ENCODE measurements at regions not wholly inside any gene's neighbourhood (a gene's known extent, or its start where the extent isn't known, plus 50 kb on each side); places are given as distances from the start of the nearest gene placed in this dataset.

- H3K9me3 ChIP-seq (ENCODE audit: control insufficient read depth, low read length) = no peaks in the 10 kb centered on the region
- H3K4me1 ChIP-seq (ENCODE audit: control insufficient read depth, insufficient read depth, low read length, poor library complexity, severe bottlenecking) = no peaks in the 10 kb centered on the region
- H3K27ac ChIP-seq (ENCODE audit: low read depth, low read length, severe bottlenecking) = no peak overlapping the region
- no peaks in the 10 kb centered on the region for H3K36me3 ChIP-seq (ENCODE audit: control insufficient read depth, insufficient read depth, low read length)
- WGBS, 2 experiments (ENCODE audit: insufficient coverage in 2 of 2) = 79 to 100% methylated on average over 4 of the region's 4 CpGs
- H3K4me3 ChIP-seq (ENCODE audit: extremely low read depth, insufficient read depth, low read length, poor library complexity, severe bottlenecking) = no peak overlapping the region
These were observed 350.0 kb upstream of the ERCC4 start for GRCh38 chr16:13569986-13570385.

- H3K9me3 ChIP-seq (ENCODE audit: control insufficient read depth, low read length) = no peaks in the 10 kb centered on the region
- no peaks in the 10 kb centered on the region for H3K36me3 ChIP-seq (ENCODE audit: control insufficient read depth, insufficient read depth, low read length)
- H3K4me1 ChIP-seq (ENCODE audit: control insufficient read depth, insufficient read depth, low read length, poor library complexity, severe bottlenecking) = no peaks in the 10 kb centered on the region
- WGBS, 2 experiments (ENCODE audit: insufficient coverage in 2 of 2) = 85 to 100% methylated on average over 2 to 3 of the region's 7 CpGs
- H3K27ac ChIP-seq (ENCODE audit: low read depth, low read length, severe bottlenecking) = no peak overlapping the region
- no peak overlapping the region for H3K4me3 ChIP-seq (ENCODE audit: extremely low read depth, insufficient read depth, low read length, poor library complexity, severe bottlenecking)
These were observed 348.9 kb upstream of the ERCC4 start for GRCh38 chr16:13571036-13571435.

- WGBS, 2 experiments (ENCODE audit: insufficient coverage in 2 of 2) = 80 to 90% methylated on average over 3 of the region's 3 CpGs
- H3K27ac ChIP-seq (ENCODE audit: low read depth, low read length, severe bottlenecking) = no peak overlapping the region
- H3K4me3 ChIP-seq (ENCODE audit: extremely low read depth, insufficient read depth, low read length, poor library complexity, severe bottlenecking) = no peak overlapping the region
These were observed 346.1 kb upstream of the ERCC4 start for GRCh38 chr16:13573903-13574302.

GRCh38 chr16:13586051-13586450 is 333.9 kb upstream of the ERCC4 start:
- Histone ChIP-seq H3K27ac (ENCODE audit: low read depth, low read length, severe bottlenecking) (no peak overlapping the region), H3K36me3 (ENCODE audit: control insufficient read depth, insufficient read depth, low read length) (no peaks in the 10 kb centered on the region), H3K9me3 (ENCODE audit: control insufficient read depth, low read length) (no peaks in the 10 kb centered on the region), H3K4me3 (ENCODE audit: extremely low read depth, insufficient read depth, low read length, poor library complexity, severe bottlenecking) (no peak overlapping the region), H3K4me1 (ENCODE audit: control insufficient read depth, insufficient read depth, low read length, poor library complexity, severe bottlenecking) (no peaks in the 10 kb centered on the region)
- WGBS, 2 experiments (ENCODE audit: insufficient coverage in 2 of 2) = no CpG with 5 or more reads among the region's 1 CpG

More at GRCh38 chr16:13573903-13574302, 346.1 kb upstream of the ERCC4 start:
- no peaks in the 10 kb centered on the region for H3K9me3 ChIP-seq (ENCODE audit: control insufficient read depth, low read length)
- H3K4me1 ChIP-seq (ENCODE audit: control insufficient read depth, insufficient read depth, low read length, poor library complexity, severe bottlenecking) = no peaks in the 10 kb centered on the region
- H3K36me3 ChIP-seq (ENCODE audit: control insufficient read depth, insufficient read depth, low read length) = no peaks in the 10 kb centered on the region

GRCh38 chr16:13587181-13587580 is 332.8 kb upstream of the ERCC4 start:
- no peak overlapping the region for H3K27ac ChIP-seq (ENCODE audit: low read depth, low read length, severe bottlenecking)
- WGBS, 2 experiments (ENCODE audit: insufficient coverage in 2 of 2) = no CpG with 5 or more reads among the region's 1 CpG
- H3K4me1 ChIP-seq (ENCODE audit: control insufficient read depth, insufficient read depth, low read length, poor library complexity, severe bottlenecking) = no peaks in the 10 kb centered on the region
- no peaks in the 10 kb centered on the region for H3K9me3 ChIP-seq (ENCODE audit: control insufficient read depth, low read length)
- H3K4me3 ChIP-seq (ENCODE audit: extremely low read depth, insufficient read depth, low read length, poor library complexity, severe bottlenecking) = no peak overlapping the region
- H3K36me3 ChIP-seq (ENCODE audit: control insufficient read depth, insufficient read depth, low read length) = no peaks in the 10 kb centered on the region

- WGBS, 2 experiments (ENCODE audit: insufficient coverage in 2 of 2) = 16 to 25% methylated on average over 3 of the region's 3 CpGs
- Histone ChIP-seq H3K4me3 (ENCODE audit: extremely low read depth, insufficient read depth, low read length, poor library complexity, severe bottlenecking) (no peak overlapping the region), H3K4me1 (ENCODE audit: control insufficient read depth, insufficient read depth, low read length, poor library complexity, severe bottlenecking) (no peaks in the 10 kb centered on the region), H3K27ac (ENCODE audit: low read depth, low read length, severe bottlenecking) (no peak overlapping the region), H3K9me3 (ENCODE audit: control insufficient read depth, low read length) (no peaks in the 10 kb centered on the region), H3K36me3 (ENCODE audit: control insufficient read depth, insufficient read depth, low read length) (no peaks in the 10 kb centered on the region)
These were observed 325.1 kb upstream of the ERCC4 start for GRCh38 chr16:13594823-13595222.

- WGBS, 2 experiments (ENCODE audit: insufficient coverage in 2 of 2) = 97 to 98% methylated on average over 21 to 24 of the region's 25 CpGs
- H3K36me3 ChIP-seq (ENCODE audit: control insufficient read depth, insufficient read depth, low read length) = no peaks in the 10 kb centered on the region
- no peaks in the 10 kb centered on the region for H3K9me3 ChIP-seq (ENCODE audit: control insufficient read depth, low read length)
- no peak overlapping the region for H3K4me3 ChIP-seq (ENCODE audit: extremely low read depth, insufficient read depth, low read length, poor library complexity, severe bottlenecking)
- H3K4me1 ChIP-seq (ENCODE audit: control insufficient read depth, insufficient read depth, low read length, poor library complexity, severe bottlenecking) = no peaks in the 10 kb centered on the region
- H3K27ac ChIP-seq (ENCODE audit: low read depth, low read length, severe bottlenecking) = no peak overlapping the region
These were observed 313.1 kb upstream of the ERCC4 start for GRCh38 chr16:13606804-13607203.

GRCh38 chr16:13607289-13607688 is 312.7 kb upstream of the ERCC4 start:
- no peak overlapping the region for H3K4me3 ChIP-seq (ENCODE audit: extremely low read depth, insufficient read depth, low read length, poor library complexity, severe bottlenecking)
- no peak overlapping the region for H3K27ac ChIP-seq (ENCODE audit: low read depth, low read length, severe bottlenecking)
- no peaks in the 10 kb centered on the region for H3K36me3 ChIP-seq (ENCODE audit: control insufficient read depth, insufficient read depth, low read length)
- H3K9me3 ChIP-seq (ENCODE audit: control insufficient read depth, low read length) = no peaks in the 10 kb centered on the region
- H3K4me1 ChIP-seq (ENCODE audit: control insufficient read depth, insufficient read depth, low read length, poor library complexity, severe bottlenecking) = no peaks in the 10 kb centered on the region
- WGBS, 2 experiments (ENCODE audit: insufficient coverage in 2 of 2) = 91 to 94% methylated on average over 16 to 17 of the region's 17 CpGs

GRCh38 chr16:13611596-13611995 is 308.4 kb upstream of the ERCC4 start:
- Histone ChIP-seq H3K4me3 (ENCODE audit: extremely low read depth, insufficient read depth, low read length, poor library complexity, severe bottlenecking) (no peak overlapping the region), H3K9me3 (ENCODE audit: control insufficient read depth, low read length) (no peaks in the 10 kb centered on the region), H3K27ac (ENCODE audit: low read depth, low read length, severe bottlenecking) (no peak overlapping the region), H3K4me1 (ENCODE audit: control insufficient read depth, insufficient read depth, low read length, poor library complexity, severe bottlenecking) (no peaks in the 10 kb centered on the region), H3K36me3 (ENCODE audit: control insufficient read depth, insufficient read depth, low read length) (no peaks in the 10 kb centered on the region)
- WGBS, 2 experiments (ENCODE audit: insufficient coverage in 2 of 2) = 71 to 90% methylated on average over 6 of the region's 7 CpGs

- Histone ChIP-seq H3K36me3 (ENCODE audit: control insufficient read depth, insufficient read depth, low read length) (no peaks in the 10 kb centered on the region), H3K27ac (ENCODE audit: low read depth, low read length, severe bottlenecking) (no peak overlapping the region), H3K9me3 (ENCODE audit: control insufficient read depth, low read length) (no peaks in the 10 kb centered on the region), H3K4me3 (ENCODE audit: extremely low read depth, insufficient read depth, low read length, poor library complexity, severe bottlenecking) (no peak overlapping the region), H3K4me1 (ENCODE audit: control insufficient read depth, insufficient read depth, low read length, poor library complexity, severe bottlenecking) (no peaks in the 10 kb centered on the region)
- 100% methylated on average over 1 of the region's 4 CpGs for WGBS, 2 experiments (ENCODE audit: insufficient coverage in 2 of 2)
These were observed 307.3 kb upstream of the ERCC4 start for GRCh38 chr16:13612623-13613022.

- WGBS, 2 experiments (ENCODE audit: insufficient coverage in 2 of 2) = no CpG with 5 or more reads among the region's 2 CpGs
- Histone ChIP-seq H3K27ac (ENCODE audit: low read depth, low read length, severe bottlenecking) (no peak overlapping the region), H3K4me3 (ENCODE audit: extremely low read depth, insufficient read depth, low read length, poor library complexity, severe bottlenecking) (no peak overlapping the region)
These were observed 306.8 kb upstream of the ERCC4 start for GRCh38 chr16:13613165-13613564.

More at GRCh38 chr16:13613165-13613564, 306.8 kb upstream of the ERCC4 start:
- Histone ChIP-seq H3K36me3 (ENCODE audit: control insufficient read depth, insufficient read depth, low read length) (no peaks in the 10 kb centered on the region), H3K4me1 (ENCODE audit: control insufficient read depth, insufficient read depth, low read length, poor library complexity, severe bottlenecking) (no peaks in the 10 kb centered on the region), H3K9me3 (ENCODE audit: control insufficient read depth, low read length) (no peaks in the 10 kb centered on the region)
